GM21737 (cell line): ENCODE measurements at regions not wholly inside any gene's neighbourhood (a gene's known extent, or its start where the extent isn't known, plus 50 kb on each side); places are given as distances from the start of the nearest gene placed in this dataset.

Experiments
- ATAC-seq: cut with Tn5 transposase; IDR thresholded peaks from one replicate; pipeline ENCODE4 v1.9.1; 2021; ENCODE audit warnings: mild to moderate bottlenecking, moderate library complexity; ENCODE audit not compliant: unreplicated experiment

- ATAC-seq = no peak
These were observed 82.8 kb upstream of the C1orf87 start for GRCh38 chr1:60156371-60156770.

- no peak for ATAC-seq
These were observed 80.4 kb upstream of the C1orf87 start for GRCh38 chr1:60153961-60154360.

- no peak for ATAC-seq
These were observed 79.3 kb upstream of the C1orf87 start for GRCh38 chr1:60152891-60153290.

- no peak for ATAC-seq
These were observed 77.7 kb upstream of the C1orf87 start for GRCh38 chr1:60151311-60151710.

GRCh38 chr1:60149251-60149650 lies 75.7 kb upstream of the C1orf87 start:
- ATAC-seq = no peak

GRCh38 chr1:60146884-60147283 lies 73.3 kb upstream of the C1orf87 start:
- no peak for ATAC-seq

- no peak for ATAC-seq
These were observed 72.2 kb upstream of the C1orf87 start for GRCh38 chr1:60145771-60146170.

- ATAC-seq = no peak
These were observed 68.2 kb upstream of the C1orf87 start for GRCh38 chr1:60141743-60142142.

GRCh38 chr1:60141276-60141675 lies 67.7 kb upstream of the C1orf87 start:
- ATAC-seq = no peak

- no peak for ATAC-seq
These were observed 63.8 kb upstream of the C1orf87 start for GRCh38 chr1:60137406-60137805.

- ATAC-seq = no peak
These were observed 62.8 kb upstream of the C1orf87 start for GRCh38 chr1:60136395-60136794.

- no peak for ATAC-seq
These were observed 61.1 kb upstream of the C1orf87 start for GRCh38 chr1:60134716-60135115.

- no peak for ATAC-seq
These were observed 60.3 kb upstream of the C1orf87 start for GRCh38 chr1:60133848-60134247.

GRCh38 chr1:60133000-60133673 lies 59.6 kb upstream of the C1orf87 start:
- no peak for ATAC-seq

- ATAC-seq = no peak
These were observed 58.5 kb upstream of the C1orf87 start for GRCh38 chr1:60132108-60132507.

- ATAC-seq = no peak
These were observed 57.1 kb upstream of the C1orf87 start for GRCh38 chr1:60130703-60131102.

- no peak for ATAC-seq
These were observed 56.3 kb upstream of the C1orf87 start for GRCh38 chr1:60129911-60130310.

- ATAC-seq = no peak
These were observed 53.2 kb upstream of the C1orf87 start for GRCh38 chr1:60126723-60127122.
